ENCODE measurements at regions not wholly inside any gene's neighbourhood (a gene's known extent, or its start where the extent isn't known, plus 50 kb on each side); places are given as distances from the start of the nearest gene placed in this dataset.

DNA sequence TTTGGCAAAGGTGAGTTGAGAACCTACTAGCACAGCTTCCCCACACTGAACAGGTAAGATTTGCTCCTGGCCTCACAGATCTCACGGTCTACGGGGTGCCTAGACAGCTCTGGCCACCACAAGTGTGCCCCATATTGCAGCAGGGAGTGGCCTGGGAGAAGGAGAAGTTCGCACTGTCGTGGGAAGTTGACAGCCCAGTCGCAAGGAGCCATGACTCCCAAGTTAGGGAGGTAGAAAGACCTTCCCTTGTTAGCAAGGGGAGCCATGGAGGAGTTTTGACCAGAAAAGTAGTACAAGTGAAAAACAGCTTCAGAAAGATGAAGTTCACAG is 316.3 kb downstream of the BCL11B start:
- no peak overlapping the region for H3K27ac ChIP-seq
- H2AFZ ChIP-seq, result no peak overlapping the region
- peaks cover 7% of the 10 kb centered on the region for H3K4me1 ChIP-seq (ENCODE audit: insufficient read depth)
- H3K27me3 ChIP-seq, result no peaks in the 10 kb centered on the region
- H3K4me3 ChIP-seq, result no peak overlapping the region
- H3K9me2 ChIP-seq (replicated peaks; ENCODE audit: insufficient read depth), result no peaks in the 10 kb centered on the region
- TF ChIP-seq EZH2 (IDR thresholded peaks at IDR 0.05; ENCODE audit: borderline replicate concordance), result no peak
- no peak for TF ChIP-seq EZH2phosphoT487 (IDR thresholded peaks at IDR 0.05; ENCODE audit: low read depth, severe bottlenecking, unreplicated experiment)
- TF ChIP-seq, protein P1, sequence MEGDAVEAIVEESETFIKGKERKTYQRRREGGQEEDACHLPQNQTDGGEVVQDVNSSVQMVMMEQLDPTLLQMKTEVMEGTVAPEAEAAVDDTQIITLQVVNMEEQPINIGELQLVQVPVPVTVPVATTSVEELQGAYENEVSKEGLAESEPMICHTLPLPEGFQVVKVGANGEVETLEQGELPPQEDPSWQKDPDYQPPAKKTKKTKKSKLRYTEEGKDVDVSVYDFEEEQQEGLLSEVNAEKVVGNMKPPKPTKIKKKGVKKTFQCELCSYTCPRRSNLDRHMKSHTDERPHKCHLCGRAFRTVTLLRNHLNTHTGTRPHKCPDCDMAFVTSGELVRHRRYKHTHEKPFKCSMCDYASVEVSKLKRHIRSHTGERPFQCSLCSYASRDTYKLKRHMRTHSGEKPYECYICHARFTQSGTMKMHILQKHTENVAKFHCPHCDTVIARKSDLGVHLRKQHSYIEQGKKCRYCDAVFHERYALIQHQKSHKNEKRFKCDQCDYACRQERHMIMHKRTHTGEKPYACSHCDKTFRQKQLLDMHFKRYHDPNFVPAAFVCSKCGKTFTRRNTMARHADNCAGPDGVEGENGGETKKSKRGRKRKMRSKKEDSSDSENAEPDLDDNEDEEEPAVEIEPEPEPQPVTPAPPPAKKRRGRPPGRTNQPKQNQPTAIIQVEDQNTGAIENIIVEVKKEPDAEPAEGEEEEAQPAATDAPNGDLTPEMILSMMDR (IDR thresholded peaks at IDR 0.05; ENCODE audit: poor library complexity), result no peak
- no peak overlapping the region for H3K4me2 ChIP-seq
- no peaks in the 10 kb centered on the region for H3K79me2 ChIP-seq
- H3K36me3 ChIP-seq (replicated peaks; ENCODE audit: insufficient read depth, low read depth), result no peaks in the 10 kb centered on the region
- WGBS (ENCODE audit: low lambda C conversion rate, missing lambda C conversion rate), result 92% methylated on average over 5 of the region's 5 CpGs
- H4K20me1 ChIP-seq (ENCODE audit: insufficient read depth, poor library complexity, severe bottlenecking), result no peaks in the 10 kb centered on the region
- no peaks in the 10 kb centered on the region for H3K9me3 ChIP-seq (ENCODE audit: low read depth)
- DNase-seq (ENCODE audit: low spot score), result no peak

DNA sequence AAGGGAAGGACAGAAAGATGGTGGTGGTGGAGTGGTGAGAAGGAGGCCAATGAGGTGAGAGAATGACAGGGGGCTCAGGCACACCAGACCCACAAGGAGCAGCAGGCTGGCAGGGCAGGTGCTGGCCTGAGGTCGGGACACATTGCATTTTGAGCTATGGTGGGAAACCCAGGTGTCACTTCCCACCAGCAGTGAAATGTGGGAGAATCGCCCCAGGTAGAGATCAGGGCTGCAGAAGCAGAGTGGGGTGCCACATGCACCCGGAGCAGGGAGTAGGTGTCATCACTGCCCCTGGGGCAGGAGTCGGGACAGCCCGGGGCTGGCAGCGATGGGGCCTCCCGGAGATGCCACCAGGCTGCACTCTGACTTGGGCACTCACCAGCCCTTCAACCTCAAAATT is 315.8 kb downstream of the BCL11B start:
- H3K4me3 ChIP-seq, result no peak overlapping the region
- no peak overlapping the region for H3K27ac ChIP-seq
- H3K36me3 ChIP-seq (replicated peaks; ENCODE audit: insufficient read depth, low read depth), result no peaks in the 10 kb centered on the region
- peaks cover 7% of the 10 kb centered on the region for H3K4me1 ChIP-seq (ENCODE audit: insufficient read depth)
- TF ChIP-seq EZH2 (IDR thresholded peaks at IDR 0.05; ENCODE audit: borderline replicate concordance), result no peak
- TF ChIP-seq, protein P1 (IDR thresholded peaks at IDR 0.05; ENCODE audit: poor library complexity), result no peak
- no peak for TF ChIP-seq EZH2phosphoT487 (IDR thresholded peaks at IDR 0.05; ENCODE audit: low read depth, severe bottlenecking, unreplicated experiment)
- no peaks in the 10 kb centered on the region for H3K9me3 ChIP-seq (ENCODE audit: low read depth)
- H3K9me2 ChIP-seq (replicated peaks; ENCODE audit: insufficient read depth), result no peaks in the 10 kb centered on the region
- no peaks in the 10 kb centered on the region for H3K79me2 ChIP-seq
- no peaks in the 10 kb centered on the region for H3K27me3 ChIP-seq
- H2AFZ ChIP-seq, result no peak overlapping the region
- no peaks in the 10 kb centered on the region for H4K20me1 ChIP-seq (ENCODE audit: insufficient read depth, poor library complexity, severe bottlenecking)
- H3K4me2 ChIP-seq, result no peak overlapping the region
- DNase-seq (ENCODE audit: low spot score), result no peak
- WGBS (ENCODE audit: low lambda C conversion rate, missing lambda C conversion rate), result 95% methylated on average over 7 of the region's 7 CpGs

DNA sequence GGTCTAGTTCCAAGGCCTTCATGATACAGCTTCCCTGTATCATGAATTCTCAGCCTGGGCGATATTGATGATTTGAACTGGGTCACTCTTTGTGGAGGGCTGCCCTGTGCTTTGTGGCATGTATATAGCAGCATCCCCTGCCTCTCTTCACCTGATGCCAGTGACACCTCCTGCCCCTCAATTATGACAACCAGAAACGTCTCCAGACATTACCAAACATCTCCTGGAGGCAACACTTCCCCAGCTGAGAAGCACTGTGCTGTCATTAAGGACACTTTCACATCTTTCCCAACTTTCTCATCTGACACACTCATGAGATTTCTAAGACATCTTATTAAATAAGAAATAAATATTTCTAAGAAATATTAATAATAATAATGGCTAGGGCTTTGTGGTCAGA is 315.3 kb downstream of the BCL11B start:
- no peak for DNase-seq (ENCODE audit: low spot score)
- 84% methylated on average over 2 of the region's 2 CpGs for WGBS (ENCODE audit: low lambda C conversion rate, missing lambda C conversion rate)
- no peak overlapping the region for H3K4me3 ChIP-seq
- H3K9me3 ChIP-seq (ENCODE audit: low read depth), result no peaks in the 10 kb centered on the region
- H3K36me3 ChIP-seq (replicated peaks; ENCODE audit: insufficient read depth, low read depth), result no peaks in the 10 kb centered on the region
- peaks cover 7% of the 10 kb centered on the region for H3K4me1 ChIP-seq (ENCODE audit: insufficient read depth)
- H3K27me3 ChIP-seq, result no peaks in the 10 kb centered on the region
- no peak overlapping the region for H2AFZ ChIP-seq
- H3K27ac ChIP-seq, result no peak overlapping the region
- no peak for TF ChIP-seq EZH2phosphoT487 (IDR thresholded peaks at IDR 0.05; ENCODE audit: low read depth, severe bottlenecking, unreplicated experiment)
- no peak for TF ChIP-seq EZH2 (IDR thresholded peaks at IDR 0.05; ENCODE audit: borderline replicate concordance)
- TF ChIP-seq, protein P1 (IDR thresholded peaks at IDR 0.05; ENCODE audit: poor library complexity), result no peak
- H3K9me2 ChIP-seq (replicated peaks; ENCODE audit: insufficient read depth), result no peaks in the 10 kb centered on the region
- H3K79me2 ChIP-seq, result no peaks in the 10 kb centered on the region
- no peaks in the 10 kb centered on the region for H4K20me1 ChIP-seq (ENCODE audit: insufficient read depth, poor library complexity, severe bottlenecking)
- no peak overlapping the region for H3K4me2 ChIP-seq
